IMR-90 (cell line): ENCODE measurements at regions not wholly inside any gene's neighbourhood (a gene's known extent, or its start where the extent isn't known, plus 50 kb on each side); places are given as distances from the start of the nearest gene placed in this dataset.

ENCODE experiments used
- MAFK ChIP-seq: IDR thresholded peaks from 2 replicates; pipeline ENCODE4 v1.6.1; 2012; ENCODE audit warnings: low read depth, low read length, improper control_type of control experiment
- MAZ ChIP-seq: IDR thresholded peaks from 2 replicates; pipeline ENCODE4 v1.6.1; 2012; ENCODE audit warnings: low read depth, mild to moderate bottlenecking, low read length, improper control_type of control experiment, moderate library complexity, borderline replicate concordance
- POLR2A ChIP-seq: IDR thresholded peaks from 2 replicates; pipeline ENCODE4 v1.6.1; 2012; ENCODE audit warnings: mild to moderate bottlenecking, low read depth, low read length
- RAD21 ChIP-seq: IDR thresholded peaks from 2 replicates; pipeline ENCODE4 v1.6.1; 2012; ENCODE audit warnings: low read length, improper control_type of control experiment
- RCOR1 ChIP-seq: IDR thresholded peaks from 2 replicates; pipeline ENCODE4 v1.6.1; 2012; ENCODE audit warnings: mild to moderate bottlenecking, low read length, improper control_type of control experiment; ENCODE audit not compliant: insufficient replicate concordance
- TF ChIP-seq, protein P1 (sequence below): conservative IDR thresholded peaks from 2 replicates; pipeline ENCODE4 v1.5.1; 2012; ENCODE audit warnings: mild to moderate bottlenecking, low read depth, low read length, improper control_type of control experiment

DNA sequence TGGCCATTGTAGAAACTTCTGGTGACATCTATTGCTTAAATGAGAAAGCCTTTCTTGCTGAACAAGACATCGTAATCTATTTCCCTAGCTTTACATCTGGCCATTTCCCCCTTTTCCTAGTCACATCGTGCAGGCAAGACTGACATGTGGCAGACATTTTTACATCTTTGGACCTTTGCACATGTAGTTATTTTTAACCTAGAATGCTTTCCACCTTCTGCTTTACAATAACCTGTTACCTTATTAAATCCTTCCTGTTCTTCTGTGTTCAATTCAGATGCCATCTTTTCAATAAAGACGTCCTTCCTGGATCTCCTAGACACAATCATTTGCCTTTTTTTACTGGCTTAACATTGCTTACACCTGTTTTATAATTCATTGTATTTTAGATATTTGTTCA is 343.3 kb downstream of the DIPK2A start:
- TF ChIP-seq, protein P1, sequence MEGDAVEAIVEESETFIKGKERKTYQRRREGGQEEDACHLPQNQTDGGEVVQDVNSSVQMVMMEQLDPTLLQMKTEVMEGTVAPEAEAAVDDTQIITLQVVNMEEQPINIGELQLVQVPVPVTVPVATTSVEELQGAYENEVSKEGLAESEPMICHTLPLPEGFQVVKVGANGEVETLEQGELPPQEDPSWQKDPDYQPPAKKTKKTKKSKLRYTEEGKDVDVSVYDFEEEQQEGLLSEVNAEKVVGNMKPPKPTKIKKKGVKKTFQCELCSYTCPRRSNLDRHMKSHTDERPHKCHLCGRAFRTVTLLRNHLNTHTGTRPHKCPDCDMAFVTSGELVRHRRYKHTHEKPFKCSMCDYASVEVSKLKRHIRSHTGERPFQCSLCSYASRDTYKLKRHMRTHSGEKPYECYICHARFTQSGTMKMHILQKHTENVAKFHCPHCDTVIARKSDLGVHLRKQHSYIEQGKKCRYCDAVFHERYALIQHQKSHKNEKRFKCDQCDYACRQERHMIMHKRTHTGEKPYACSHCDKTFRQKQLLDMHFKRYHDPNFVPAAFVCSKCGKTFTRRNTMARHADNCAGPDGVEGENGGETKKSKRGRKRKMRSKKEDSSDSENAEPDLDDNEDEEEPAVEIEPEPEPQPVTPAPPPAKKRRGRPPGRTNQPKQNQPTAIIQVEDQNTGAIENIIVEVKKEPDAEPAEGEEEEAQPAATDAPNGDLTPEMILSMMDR: no peak
- TF ChIP-seq POLR2A (no peak), MAFK (no peak), RAD21 (no peak), MAZ (no peak), RCOR1 (no peak)
